Loucy (cell line): ENCODE measurements at regions not wholly inside any gene's neighbourhood (a gene's known extent, or its start where the extent isn't known, plus 50 kb on each side); places are given as distances from the start of the nearest gene placed in this dataset.

ENCODE experiments used
- H2AFZ ChIP-seq: fragments of 200-600 bp; sonication (generic); 2 replicates; pipeline ENCODE4 v1.6.0; 2016; ENCODE audit warnings: antibody characterized with exemption, mild to moderate bottlenecking, low read length, moderate library complexity
- H3F3A ChIP-seq: fragments of 200-600 bp; 2 replicates; pipeline ENCODE4 v1.6.0; 2016; ENCODE audit warnings: antibody characterized with exemption, low read depth, mild to moderate bottlenecking
- H3K27me3 ChIP-seq: fragments of 200-600 bp; sonication (generic); 2 replicates; pipeline ENCODE4 v1.6.1; 2014; ENCODE audit warnings: low read length, mild to moderate bottlenecking; ENCODE audit not compliant: insufficient read depth, poor library complexity, severe bottlenecking
- H3K36me3 ChIP-seq: fragments of 200-600 bp; sonication (generic); 2 replicates; pipeline ENCODE4 v1.6.1; 2016; ENCODE audit warnings: low read length; ENCODE audit not compliant: insufficient read depth
- H3K4me1 ChIP-seq: fragments of 200-600 bp; sonication (generic); 2 replicates; pipeline ENCODE4 v1.5.1; 2014; ENCODE audit warnings: low read length, mild to moderate bottlenecking; ENCODE audit not compliant: insufficient read depth, poor library complexity, severe bottlenecking
- H3K4me2 ChIP-seq: fragments of 200-600 bp; sonication (generic); 2 replicates; pipeline ENCODE4 v1.6.0; 2014; ENCODE audit warnings: antibody characterized with exemption, low read length, low read depth, mild to moderate bottlenecking; ENCODE audit not compliant: poor library complexity, severe bottlenecking
- H3K4me3 ChIP-seq: fragments of 200-600 bp; sonication (generic); 2 replicates; pipeline ENCODE4 v1.5.1; 2014; ENCODE audit warnings: low read length, mild to moderate bottlenecking, mixed read lengths; ENCODE audit not compliant: poor library complexity, severe bottlenecking
- H3K79me2 ChIP-seq: fragments of 200-600 bp; sonication (generic); 2 replicates; pipeline ENCODE4 v1.6.1; 2014; ENCODE audit warnings: low read length; ENCODE audit not compliant: insufficient read depth
- H3K9ac ChIP-seq: fragments of 200-600 bp; sonication (generic); 2 replicates; pipeline ENCODE4 v1.6.0; 2014; ENCODE audit warnings: mild to moderate bottlenecking, low read depth, low read length, moderate library complexity; ENCODE audit not compliant: poor library complexity, severe bottlenecking
- H3K9me2 ChIP-seq: fragments of 200-600 bp; sonication (generic); replicated peaks from 2 replicates; pipeline ENCODE4 v1.6.1; 2016; ENCODE audit warnings: low read depth, low read length, mixed read lengths
- H3K9me3 ChIP-seq: fragments of 200-600 bp; sonication (generic); 2 replicates; pipeline ENCODE4 v1.6.1; 2014; ENCODE audit warnings: mild to moderate bottlenecking, antibody characterized with exemption, low read length, low read depth; ENCODE audit not compliant: insufficient read depth
- H4K20me1 ChIP-seq: fragments of 200-600 bp; sonication (generic); 2 replicates; pipeline ENCODE4 v1.6.0; 2014; ENCODE audit warnings: antibody characterized with exemption, low read length, mild to moderate bottlenecking; ENCODE audit not compliant: insufficient read depth, poor library complexity, severe bottlenecking
- CTCF ChIP-seq: fragments of 200-600 bp; sonication (generic); conservative IDR thresholded peaks from 2 replicates; pipeline ENCODE4 v1.5.1; 2014; ENCODE audit warnings: mild to moderate bottlenecking, antibody characterized with exemption, low read length
- EZH2phosphoT487 ChIP-seq: fragments of 200-600 bp; IDR thresholded peaks from 2 replicates; pipeline ENCODE4 v1.6.1; 2018; ENCODE audit warnings: antibody characterized with exemption, mild to moderate bottlenecking, moderate library complexity, borderline replicate concordance

- H2AFZ ChIP-seq, result no peak overlapping the region
Measured at GRCh38 chr15:47663101-47663500, 54.2 kb upstream of the SEMA6D start.

More at GRCh38 chr15:47663101-47663500, 54.2 kb upstream of the SEMA6D start:
- no peak overlapping the region for H3K4me3 ChIP-seq
- H3K9ac ChIP-seq, result no peak overlapping the region
- H3K27me3 ChIP-seq, result no peaks in the 10 kb centered on the region
- TF ChIP-seq CTCF, result no peak
- no peak for TF ChIP-seq EZH2phosphoT487
- H4K20me1 ChIP-seq, result no peaks in the 10 kb centered on the region
- no peaks in the 10 kb centered on the region for H3K79me2 ChIP-seq
- no peak overlapping the region for H3K4me2 ChIP-seq
- H3K9me3 ChIP-seq, result no peaks in the 10 kb centered on the region
- H3K4me1 ChIP-seq, result no peaks in the 10 kb centered on the region
- no peaks in the 10 kb centered on the region for H3K36me3 ChIP-seq
- H3K9me2 ChIP-seq, result no peaks in the 10 kb centered on the region
- no peaks in the 10 kb centered on the region for H3F3A ChIP-seq
